Stimulated activated effector memory CD8-positive, alpha-beta T cell treated with anti-CD3 and anti-CD28 coated beads, Interleukin-12 subunit alpha, Interleukin-12 subunit beta, amount 100 ng/mL, for 72 hours (primary cell): ENCODE measurements at regions not wholly inside any gene's neighbourhood (a gene's known extent, or its start where the extent isn't known, plus 50 kb on each side); places are given as distances from the start of the nearest gene placed in this dataset.
A peak's percentile ranks its signal among the peaks of the same experiment; 100 is the strongest.

Source experiments
- ATAC-seq: fragments of 150-1000 bp; cut with Tn5 transposase; 2 replicates; pipeline ENCODE4 v1.10.0; 2021
- DNase-seq, 2 donors: peaks; one replicate each; pipeline ENCODE4 v3.0.0; 2021 to 2022; ENCODE audit warnings: low spot score in 2 of 2
- H3K27ac Mint-ChIP-seq: one replicate; pipeline ENCODE4 v1.8.0; 2022; ENCODE audit warnings: mild to moderate bottlenecking, mixed read lengths
- H3K36me3 Mint-ChIP-seq: one replicate; pipeline ENCODE4 v1.8.0; 2022; ENCODE audit warnings: mild to moderate bottlenecking, mixed read lengths
- H3K4me1 Mint-ChIP-seq: one replicate; pipeline ENCODE4 v1.8.0; 2022; ENCODE audit warnings: mixed read lengths
- H3K4me3 Mint-ChIP-seq: one replicate; pipeline ENCODE4 v1.8.0; 2022; ENCODE audit warnings: mild to moderate bottlenecking, mixed read lengths
- H3K9me3 Mint-ChIP-seq: one replicate; pipeline ENCODE4 v1.8.0; 2022; ENCODE audit warnings: mixed read lengths

GRCh38 chr1:37259019-37259418 is 215.4 kb upstream of the ZC3H12A start:
- no peak for DNase-seq
- ATAC-seq = no peak
- Mint-ChIP-seq H3K4me3 (no peak overlapping the region), H3K36me3 (no peaks in the 10 kb centered on the region), H3K4me1 (no peaks in the 10 kb centered on the region), H3K9me3 (peaks cover 3% of the 10 kb centered on the region), H3K27ac (no peak overlapping the region)

- no peak for DNase-seq
- no peaks in the 10 kb centered on the region for H3K4me1 Mint-ChIP-seq
- ATAC-seq = no peak
- no peak overlapping the region for H3K27ac Mint-ChIP-seq
- H3K4me3 Mint-ChIP-seq = no peak overlapping the region
- H3K36me3 Mint-ChIP-seq = no peaks in the 10 kb centered on the region
- peaks cover 3% of the 10 kb centered on the region for H3K9me3 Mint-ChIP-seq
Measured at GRCh38 chr1:37261129-37261528, 213.3 kb upstream of the ZC3H12A start.

- H3K27ac Mint-ChIP-seq = no peak overlapping the region
- no peak for ATAC-seq
- H3K4me1 Mint-ChIP-seq = no peaks in the 10 kb centered on the region
- DNase-seq = no peak
- H3K9me3 Mint-ChIP-seq = no peaks in the 10 kb centered on the region
- H3K4me3 Mint-ChIP-seq = no peak overlapping the region
- H3K36me3 Mint-ChIP-seq = no peaks in the 10 kb centered on the region
Measured at GRCh38 chr1:37262439-37263170, 211.8 kb upstream of the ZC3H12A start.

- DNase-seq (no peak), ATAC-seq (no peak)
- Mint-ChIP-seq H3K9me3 (no peaks in the 10 kb centered on the region), H3K4me3 (no peak overlapping the region), H3K27ac (no peak overlapping the region), H3K36me3 (no peaks in the 10 kb centered on the region), H3K4me1 (no peaks in the 10 kb centered on the region)
Measured at GRCh38 chr1:37265156-37265555, 209.2 kb upstream of the ZC3H12A start.

GRCh38 chr1:37265786-37266667 is 208.4 kb upstream of the ZC3H12A start:
- ATAC-seq (no peak), DNase-seq (no peak)
- Mint-ChIP-seq H3K4me1 (no peaks in the 10 kb centered on the region), H3K4me3 (no peak overlapping the region), H3K36me3 (no peaks in the 10 kb centered on the region), H3K27ac (no peak overlapping the region), H3K9me3 (no peaks in the 10 kb centered on the region)

- Mint-ChIP-seq H3K27ac (no peak overlapping the region), H3K9me3 (no peaks in the 10 kb centered on the region), H3K36me3 (no peaks in the 10 kb centered on the region), H3K4me3 (no peak overlapping the region), H3K4me1 (no peaks in the 10 kb centered on the region)
- ATAC-seq = no peak
- no peak for DNase-seq
Measured at GRCh38 chr1:37267111-37267835, 207.1 kb upstream of the ZC3H12A start.

- no peaks in the 10 kb centered on the region for H3K9me3 Mint-ChIP-seq
- H3K4me3 Mint-ChIP-seq = no peak overlapping the region
- no peaks in the 10 kb centered on the region for H3K4me1 Mint-ChIP-seq
- H3K27ac Mint-ChIP-seq = no peak overlapping the region
- no peaks in the 10 kb centered on the region for H3K36me3 Mint-ChIP-seq
- no peak for ATAC-seq
- DNase-seq = no peak
Measured at GRCh38 chr1:37270639-37271038, 203.7 kb upstream of the ZC3H12A start.

- H3K4me3 Mint-ChIP-seq = no peak overlapping the region
- no peaks in the 10 kb centered on the region for H3K9me3 Mint-ChIP-seq
- no peaks in the 10 kb centered on the region for H3K4me1 Mint-ChIP-seq
- H3K36me3 Mint-ChIP-seq = no peaks in the 10 kb centered on the region
- H3K27ac Mint-ChIP-seq = no peak overlapping the region
- no peak for DNase-seq
- no peak for ATAC-seq
Measured at GRCh38 chr1:37272626-37273025, 201.8 kb upstream of the ZC3H12A start.

GRCh38 chr1:37274486-37274885 is 199.9 kb upstream of the ZC3H12A start:
- Mint-ChIP-seq H3K27ac (no peak overlapping the region), H3K4me3 (no peak overlapping the region), H3K9me3 (no peaks in the 10 kb centered on the region), H3K36me3 (no peaks in the 10 kb centered on the region), H3K4me1 (no peaks in the 10 kb centered on the region)
- DNase-seq = no peak
- no peak for ATAC-seq

DNA sequence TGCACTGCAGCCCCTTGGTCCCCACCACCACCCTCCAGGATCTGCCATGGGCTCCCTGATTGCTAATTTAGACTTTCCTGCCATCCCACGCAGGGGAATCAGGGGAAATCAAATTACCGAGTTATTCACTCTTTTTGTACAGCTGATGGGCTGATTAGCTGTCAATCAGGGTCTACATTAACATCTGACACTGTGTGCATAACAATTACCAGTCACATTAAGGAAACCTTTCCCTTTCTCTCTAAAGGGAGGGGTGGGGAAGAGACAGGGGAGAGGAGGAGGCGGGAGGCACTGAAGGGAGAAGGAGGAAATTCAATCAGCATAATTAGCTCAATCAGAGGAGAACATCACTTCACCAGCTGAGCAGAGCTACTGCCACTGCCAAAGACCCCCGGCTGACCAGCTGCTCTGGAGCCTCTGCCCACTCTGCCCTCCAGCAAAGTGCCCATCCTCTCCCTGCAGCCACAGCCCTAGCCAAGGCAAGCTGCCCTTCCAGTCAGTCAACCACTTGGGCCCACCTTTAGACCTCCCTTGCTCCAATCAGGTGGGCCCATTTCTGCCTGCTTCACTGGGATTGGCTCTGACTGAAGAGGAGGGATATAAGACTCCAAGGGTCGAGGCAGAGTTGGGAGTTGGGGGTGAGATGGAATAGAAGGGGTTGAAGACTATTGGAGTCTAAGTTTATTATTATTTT is 199.3 kb upstream of the ZC3H12A start:
- H3K27ac Mint-ChIP-seq = no peak overlapping the region
- DNase-seq (no peak), ATAC-seq (no peak)
- no peaks in the 10 kb centered on the region for H3K4me1 Mint-ChIP-seq
- no peak overlapping the region for H3K4me3 Mint-ChIP-seq
- H3K36me3 Mint-ChIP-seq = no peaks in the 10 kb centered on the region
- H3K9me3 Mint-ChIP-seq = peaks cover 5% of the 10 kb centered on the region

DNA sequence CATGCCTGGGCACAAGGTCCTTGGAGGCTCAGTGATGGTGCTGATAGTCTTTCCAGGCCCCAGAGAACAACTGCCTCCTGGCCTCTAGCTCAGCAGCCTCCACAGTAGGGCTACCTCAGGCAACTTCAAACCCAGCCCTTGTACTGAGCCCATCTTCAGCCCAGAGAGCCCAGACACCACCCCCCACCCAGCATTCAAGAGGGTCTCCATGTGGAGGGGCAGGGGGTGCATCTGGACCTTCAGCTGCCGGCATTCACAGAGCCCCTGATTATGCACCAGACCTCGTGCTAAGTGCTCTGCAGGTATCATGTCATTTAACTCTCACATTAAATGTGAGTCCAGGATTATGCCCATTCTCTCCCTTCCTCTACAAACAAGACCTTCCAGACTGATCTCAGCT is 197.0 kb upstream of the ZC3H12A start:
- no peak overlapping the region for H3K27ac Mint-ChIP-seq
- peaks cover 6% of the 10 kb centered on the region for H3K36me3 Mint-ChIP-seq
- DNase-seq (no peak), ATAC-seq (no peak)
- H3K9me3 Mint-ChIP-seq = peaks cover 6% of the 10 kb centered on the region
- H3K4me3 Mint-ChIP-seq = no peak overlapping the region
- no peaks in the 10 kb centered on the region for H3K4me1 Mint-ChIP-seq

DNA sequence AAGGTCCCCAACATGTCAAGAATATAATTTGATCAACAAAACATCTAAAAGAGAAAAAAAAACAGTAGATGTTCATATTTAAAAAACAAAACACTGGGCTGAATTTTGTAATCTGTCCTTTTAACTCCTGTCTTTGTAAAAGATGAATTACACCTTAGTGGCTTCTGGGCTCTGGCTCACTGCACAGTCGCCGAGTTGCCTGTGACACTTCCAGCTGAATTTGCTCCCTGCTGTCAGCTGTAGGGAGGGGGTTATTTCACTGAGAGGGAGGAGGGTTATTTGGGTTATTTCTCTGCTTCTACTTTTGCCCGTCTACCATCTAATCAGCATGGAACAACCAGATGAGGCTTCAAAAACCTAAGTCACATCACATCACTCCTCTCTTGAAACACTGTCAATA is 193.0 kb upstream of the ZC3H12A start:
- H3K36me3 Mint-ChIP-seq = peaks cover 6% of the 10 kb centered on the region
- peaks cover 6% of the 10 kb centered on the region for H3K9me3 Mint-ChIP-seq
- H3K4me3 Mint-ChIP-seq = no peak overlapping the region
- H3K27ac Mint-ChIP-seq = no peak overlapping the region
- ATAC-seq = no peak
- DNase-seq = no peak
- no peaks in the 10 kb centered on the region for H3K4me1 Mint-ChIP-seq

- Mint-ChIP-seq H3K4me3 (no peak overlapping the region), H3K27ac (no peak overlapping the region), H3K36me3 (peaks cover 6% of the 10 kb centered on the region), H3K4me1 (no peaks in the 10 kb centered on the region), H3K9me3 (peaks cover 6% of the 10 kb centered on the region)
- DNase-seq (no peak), ATAC-seq (no peak)
Measured at GRCh38 chr1:37282764-37283163, 191.6 kb upstream of the ZC3H12A start.

DNA sequence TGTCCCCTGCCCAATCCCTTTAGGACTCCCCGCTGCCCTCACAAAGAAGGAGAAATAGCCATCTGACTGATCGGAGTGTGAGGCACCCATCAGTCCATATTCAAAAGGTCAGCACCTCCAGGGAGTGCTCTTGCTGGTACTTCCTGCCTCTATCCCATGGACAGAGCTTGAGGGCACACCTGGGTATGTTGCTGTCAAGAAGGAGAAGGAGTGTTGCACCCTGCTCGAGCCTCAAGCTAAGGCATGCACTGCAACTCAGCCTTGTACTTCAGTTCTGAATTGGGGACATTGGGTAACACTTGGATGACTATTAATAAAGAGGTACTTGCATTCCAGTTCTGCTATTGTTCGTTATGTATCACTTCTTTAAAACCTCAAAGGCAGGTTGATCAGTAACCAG is 190.3 kb upstream of the ZC3H12A start:
- no peak overlapping the region for H3K27ac Mint-ChIP-seq
- DNase-seq = no peak
- H3K9me3 Mint-ChIP-seq = peaks cover 6% of the 10 kb centered on the region
- no peaks in the 10 kb centered on the region for H3K4me1 Mint-ChIP-seq
- H3K4me3 Mint-ChIP-seq = no peak overlapping the region
- ATAC-seq = no peak
- peaks cover 6% of the 10 kb centered on the region for H3K36me3 Mint-ChIP-seq

- H3K9me3 Mint-ChIP-seq = no peaks in the 10 kb centered on the region
- DNase-seq = no peak
- no peak overlapping the region for H3K27ac Mint-ChIP-seq
- peak; percentile 29 for ATAC-seq
- no peak overlapping the region for H3K4me3 Mint-ChIP-seq
- no peaks in the 10 kb centered on the region for H3K4me1 Mint-ChIP-seq
- H3K36me3 Mint-ChIP-seq = peaks cover under 1% of the 10 kb centered on the region
Measured at GRCh38 chr1:37286881-37287280, 187.5 kb upstream of the ZC3H12A start.
